Uterus (tissue), 2 donors: ENCODE measurements at regions not wholly inside any gene's neighbourhood (a gene's known extent, or its start where the extent isn't known, plus 50 kb on each side); places are given as distances from the start of the nearest gene placed in this dataset.

Source experiments
- CTCF ChIP-seq, 4 experiments: fragments of 200-600 bp in 2 of 4; fragments of 450-650 bp in 2 of 4; sonication (generic) in 2 of 4; IDR thresholded peaks; one replicate each; pipeline ENCODE4 v1.5.1; 2016 to 2019; ENCODE audit warnings: antibody characterized with exemption in 4 of 4, mild to moderate bottlenecking in 2 of 4, moderate library complexity in 1 of 4
- POLR2A ChIP-seq, 2 donors: fragments of 450-650 bp; IDR thresholded peaks; one replicate each; pipeline ENCODE4 v1.6.1; 2016; ENCODE audit warnings: antibody characterized with exemption in 2 of 2, mild to moderate bottlenecking in 1 of 2, moderate library complexity in 1 of 2

DNA sequence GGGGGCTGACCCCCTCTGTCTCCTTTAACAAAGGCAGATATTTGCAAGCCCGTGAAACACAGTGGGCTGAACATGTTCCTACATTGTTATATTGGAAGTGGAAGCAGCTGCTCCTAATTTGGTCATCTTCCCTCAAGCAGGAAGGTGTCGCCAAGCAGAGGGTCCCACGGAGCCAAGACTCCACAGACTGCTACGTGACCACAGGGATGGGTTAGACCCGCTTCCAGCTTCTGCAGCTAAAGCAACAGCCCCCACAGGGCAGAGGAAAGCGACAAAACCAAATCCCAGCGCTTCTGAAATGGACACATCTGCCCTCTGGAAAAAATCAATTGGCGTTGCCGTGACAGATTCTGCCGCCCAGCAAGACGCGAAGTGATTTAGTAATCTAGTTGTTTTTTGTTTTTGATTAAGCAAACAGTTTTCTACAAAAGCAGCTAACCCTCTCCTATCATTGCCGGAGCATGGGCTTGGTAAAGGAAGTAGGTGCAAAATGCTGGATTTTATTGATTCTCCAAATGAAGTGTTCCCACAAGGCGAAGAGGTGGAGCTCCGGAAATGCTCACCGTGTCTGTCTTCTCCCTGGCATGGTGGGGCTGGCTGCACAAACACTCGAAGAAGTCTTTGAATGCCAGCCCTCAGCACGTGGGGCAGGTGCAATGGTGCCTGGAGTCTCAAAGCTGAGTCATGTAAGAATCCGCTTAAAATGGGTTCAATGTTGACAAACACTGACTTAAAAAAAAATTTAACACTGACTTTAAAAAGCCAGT lies 79.4 kb upstream of the FRMD1 start:
- no peak for TF ChIP-seq CTCF (IDR thresholded peaks at IDR 0.05)
- TF ChIP-seq POLR2A (IDR thresholded peaks at IDR 0.05), result no peak
